Kidney epithelial cell (primary cell): ENCODE measurements at regions not wholly inside any gene's neighbourhood (a gene's known extent, or its start where the extent isn't known, plus 50 kb on each side); places are given as distances from the start of the nearest gene placed in this dataset.

Source experiments
- DNase-seq: peaks from one replicate; pipeline ENCODE4 v3.0.0-alpha.2; 2010; ENCODE audit warnings: low read depth
- H3K27me3 ChIP-seq: 2 replicates; pipeline ENCODE4 v1.6.0; 2011; ENCODE audit warnings: low read length; ENCODE audit not compliant: control insufficient read depth, insufficient read depth
- H3K36me3 ChIP-seq: 2 replicates; pipeline ENCODE4 v1.5.1; 2011; ENCODE audit warnings: low read length; ENCODE audit not compliant: control insufficient read depth, insufficient read depth
- H3K4me3 ChIP-seq: 2 replicates; pipeline ENCODE4 v1.5.1; 2011; ENCODE audit warnings: low read depth, mild to moderate bottlenecking, control low read depth, low read length
- CTCF ChIP-seq: IDR thresholded peaks from 2 replicates; pipeline ENCODE4 v1.5.1; 2011; ENCODE audit warnings: mild to moderate bottlenecking, moderate library complexity, low read length, control low read depth, inconsistent platforms; ENCODE audit not compliant: insufficient read depth, poor library complexity, severe bottlenecking

- Histone ChIP-seq H3K27me3 (no peaks in the 10 kb centered on the region), H3K36me3 (no peaks in the 10 kb centered on the region), H3K4me3 (no peak overlapping the region)
- no peak for DNase-seq
- TF ChIP-seq CTCF: no peak
These were observed 219.4 kb downstream of the NHLRC3 start for GRCh38 chr13:39257642-39258041.

GRCh38 chr13:39259371-39260140 lies 221.3 kb downstream of the NHLRC3 start:
- no peaks in the 10 kb centered on the region for H3K27me3 ChIP-seq
- TF ChIP-seq CTCF: no peak
- no peaks in the 10 kb centered on the region for H3K36me3 ChIP-seq
- DNase-seq: no peak
- no peak overlapping the region for H3K4me3 ChIP-seq

- no peak for DNase-seq
- Histone ChIP-seq H3K4me3 (no peak overlapping the region), H3K27me3 (no peaks in the 10 kb centered on the region), H3K36me3 (no peaks in the 10 kb centered on the region)
- TF ChIP-seq CTCF: peak; percentile 67
These were observed 224.8 kb downstream of the NHLRC3 start for GRCh38 chr13:39263033-39263432.

DNA sequence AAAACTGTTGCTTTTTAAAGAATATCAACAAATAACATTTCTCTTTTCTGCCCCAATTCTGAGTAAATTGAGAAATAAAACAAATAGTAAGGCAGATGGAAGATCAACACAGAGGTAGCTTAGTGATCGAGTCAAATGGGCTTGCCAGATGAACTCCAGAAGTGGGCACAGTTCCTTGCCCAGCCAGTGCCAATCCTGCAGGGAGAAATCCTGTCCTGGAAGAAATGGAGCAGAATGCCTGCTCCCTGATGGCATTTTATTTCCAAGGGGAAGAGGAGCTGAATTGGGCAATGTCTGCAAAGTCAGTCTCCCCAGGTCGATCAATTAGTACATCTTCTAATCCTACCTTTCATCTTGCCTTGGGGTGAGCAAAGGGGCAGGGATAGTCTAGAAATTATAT lies 225.3 kb downstream of the NHLRC3 start:
- TF ChIP-seq CTCF: no peak
- H3K4me3 ChIP-seq: no peak overlapping the region
- H3K36me3 ChIP-seq: no peaks in the 10 kb centered on the region
- no peaks in the 10 kb centered on the region for H3K27me3 ChIP-seq
- no peak for DNase-seq

- H3K4me3 ChIP-seq: no peak overlapping the region
- no peak for DNase-seq
- TF ChIP-seq CTCF: no peak
- no peaks in the 10 kb centered on the region for H3K36me3 ChIP-seq
- H3K27me3 ChIP-seq: no peaks in the 10 kb centered on the region
These were observed 228.2 kb downstream of the NHLRC3 start for GRCh38 chr13:39266426-39266825.

DNA sequence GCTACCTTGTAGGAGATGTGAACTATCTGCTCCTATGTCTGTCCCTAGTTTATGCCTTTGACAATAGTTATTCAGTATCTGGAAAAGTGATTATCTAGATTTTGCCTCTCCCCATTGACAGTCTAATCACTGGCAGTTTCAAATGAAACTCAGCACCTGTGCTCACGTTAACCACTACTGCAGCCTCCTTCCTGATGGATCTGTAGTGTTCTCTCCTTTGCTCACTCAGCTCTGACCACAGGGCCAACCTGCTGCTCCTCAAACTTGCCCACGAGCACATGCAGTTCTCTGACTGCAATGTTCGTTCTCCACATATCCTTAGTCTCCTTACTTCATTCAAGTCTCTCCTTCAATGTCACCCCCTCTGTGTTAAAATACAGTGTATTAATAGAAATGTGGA lies 230.1 kb downstream of the NHLRC3 start:
- no peak for TF ChIP-seq CTCF
- Histone ChIP-seq H3K27me3 (no peaks in the 10 kb centered on the region), H3K36me3 (no peaks in the 10 kb centered on the region), H3K4me3 (no peak overlapping the region)
- no peak for DNase-seq
